ENCODE measurements at regions not wholly inside any gene's neighbourhood (a gene's known extent, or its start where the extent isn't known, plus 50 kb on each side); places are given as distances from the start of the nearest gene placed in this dataset.
A peak's percentile ranks its signal among the peaks of the same experiment; 100 is the strongest.

DNA sequence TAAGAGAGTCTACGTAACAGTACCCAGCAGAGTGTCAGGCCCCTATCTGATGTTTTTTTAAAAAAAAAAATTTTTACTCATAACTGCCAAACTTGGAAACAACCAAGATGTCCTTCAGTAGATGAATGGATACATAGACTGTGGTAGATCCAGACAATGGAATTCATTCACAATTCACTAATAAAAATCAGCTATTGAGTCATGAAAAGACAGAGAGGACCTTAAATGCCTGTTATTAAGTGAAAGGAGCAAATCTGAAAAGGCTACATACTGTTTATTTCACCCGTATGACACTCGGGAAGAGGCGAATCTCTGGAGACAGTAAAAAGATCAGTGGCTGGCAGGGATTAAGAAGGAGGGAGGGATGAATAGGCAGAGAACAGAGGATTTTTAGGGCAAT lies 541.4 kb upstream of the TENM4 start:
- TF ChIP-seq, protein P1, sequence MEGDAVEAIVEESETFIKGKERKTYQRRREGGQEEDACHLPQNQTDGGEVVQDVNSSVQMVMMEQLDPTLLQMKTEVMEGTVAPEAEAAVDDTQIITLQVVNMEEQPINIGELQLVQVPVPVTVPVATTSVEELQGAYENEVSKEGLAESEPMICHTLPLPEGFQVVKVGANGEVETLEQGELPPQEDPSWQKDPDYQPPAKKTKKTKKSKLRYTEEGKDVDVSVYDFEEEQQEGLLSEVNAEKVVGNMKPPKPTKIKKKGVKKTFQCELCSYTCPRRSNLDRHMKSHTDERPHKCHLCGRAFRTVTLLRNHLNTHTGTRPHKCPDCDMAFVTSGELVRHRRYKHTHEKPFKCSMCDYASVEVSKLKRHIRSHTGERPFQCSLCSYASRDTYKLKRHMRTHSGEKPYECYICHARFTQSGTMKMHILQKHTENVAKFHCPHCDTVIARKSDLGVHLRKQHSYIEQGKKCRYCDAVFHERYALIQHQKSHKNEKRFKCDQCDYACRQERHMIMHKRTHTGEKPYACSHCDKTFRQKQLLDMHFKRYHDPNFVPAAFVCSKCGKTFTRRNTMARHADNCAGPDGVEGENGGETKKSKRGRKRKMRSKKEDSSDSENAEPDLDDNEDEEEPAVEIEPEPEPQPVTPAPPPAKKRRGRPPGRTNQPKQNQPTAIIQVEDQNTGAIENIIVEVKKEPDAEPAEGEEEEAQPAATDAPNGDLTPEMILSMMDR (IDR thresholded peaks at IDR 0.05; ENCODE audit: low read depth, low read length): no peak
- ChIA-PET CTCF (interaction anchor here (1.5 kb wide), 1 partner anchor 174 kb away, joined by 3 read pairs; no protein-coding TSS in a partner anchor), POLR2A (no interaction called here)
- no peak for DNase-seq (ENCODE audit: low read depth, low spot score)
- peaks cover 4% of the 10 kb centered on the region for H3K27me3 ChIP-seq (ENCODE audit: control insufficient read depth, insufficient read depth, low read length)
- H3K9me3 ChIP-seq (ENCODE audit: control insufficient read depth, insufficient read depth, low read length): no peaks in the 10 kb centered on the region
- H3K27ac ChIP-seq (ENCODE audit: low read depth, low read length): no peak overlapping the region
- H3K4me3 ChIP-seq (ENCODE audit: low read depth, low read length): no peak overlapping the region

GRCh38 chr11:79980916-79981315 lies 540.1 kb upstream of the TENM4 start:
- TF ChIP-seq, protein P1 (IDR thresholded peaks at IDR 0.05; ENCODE audit: low read depth, low read length): no peak
- Histone ChIP-seq H3K27me3 (ENCODE audit: control insufficient read depth, insufficient read depth, low read length) (peaks cover 4% of the 10 kb centered on the region), H3K9me3 (ENCODE audit: control insufficient read depth, insufficient read depth, low read length) (no peaks in the 10 kb centered on the region), H3K4me3 (ENCODE audit: low read depth, low read length) (no peak overlapping the region), H3K27ac (ENCODE audit: low read depth, low read length) (no peak overlapping the region)
- DNase-seq (ENCODE audit: low read depth, low spot score): no peak
- POLR2A ChIA-PET: no interaction called here
- CTCF ChIA-PET: interaction anchor here (1.5 kb wide), 1 partner anchor 175 kb away, joined by 3 read pairs; no protein-coding TSS in a partner anchor

- TF ChIP-seq, protein P1 (IDR thresholded peaks at IDR 0.05; ENCODE audit: low read depth, low read length): no peak
- DNase-seq (ENCODE audit: low read depth, low spot score): no peak
Observed at GRCh38 chr11:79973721-79974617, 533.1 kb upstream of the TENM4 start.

GRCh38 chr11:79971255-79971654 lies 530.4 kb upstream of the TENM4 start:
- TF ChIP-seq, protein P1 (IDR thresholded peaks at IDR 0.05; ENCODE audit: low read depth, low read length): no peak
- CTCF ChIA-PET: no interaction called here
- no peak overlapping the region for H3K4me3 ChIP-seq (ENCODE audit: low read depth, low read length)
- POLR2A ChIA-PET: no interaction called here
- no peaks in the 10 kb centered on the region for H3K27me3 ChIP-seq (ENCODE audit: control insufficient read depth, insufficient read depth, low read length)
- DNase-seq (ENCODE audit: low read depth, low spot score): no peak
- H3K9me3 ChIP-seq (ENCODE audit: control insufficient read depth, insufficient read depth, low read length): no peaks in the 10 kb centered on the region
- no peak overlapping the region for H3K27ac ChIP-seq (ENCODE audit: low read depth, low read length)

More at GRCh38 chr11:79973721-79974617, 533.1 kb upstream of the TENM4 start:
- Histone ChIP-seq H3K9me3 (ENCODE audit: control insufficient read depth, insufficient read depth, low read length) (no peaks in the 10 kb centered on the region), H3K4me3 (ENCODE audit: low read depth, low read length) (peak overlapping the region; percentile 41), H3K27ac (ENCODE audit: low read depth, low read length) (peak overlapping the region; percentile 13), H3K27me3 (ENCODE audit: control insufficient read depth, insufficient read depth, low read length) (no peaks in the 10 kb centered on the region)
- CTCF ChIA-PET: interaction anchor here (0.8 kb wide), 1 partner anchor 266 kb away, joined by 3 read pairs; no protein-coding TSS in a partner anchor
- POLR2A ChIA-PET: no interaction called here

GRCh38 chr11:79966592-79966991 lies 525.8 kb upstream of the TENM4 start:
- H3K27ac ChIP-seq (ENCODE audit: low read depth, low read length): no peak overlapping the region
- DNase-seq (ENCODE audit: low read depth, low spot score): no peak
- TF ChIP-seq, protein P1 (IDR thresholded peaks at IDR 0.05; ENCODE audit: low read depth, low read length): no peak
- ChIA-PET CTCF (no interaction called here), POLR2A (no interaction called here)
- peaks cover 2% of the 10 kb centered on the region for H3K27me3 ChIP-seq (ENCODE audit: control insufficient read depth, insufficient read depth, low read length)
- no peaks in the 10 kb centered on the region for H3K9me3 ChIP-seq (ENCODE audit: control insufficient read depth, insufficient read depth, low read length)
- H3K4me3 ChIP-seq (ENCODE audit: low read depth, low read length): no peak overlapping the region
